ENCODE measurements at regions not wholly inside any gene's neighbourhood (a gene's known extent, or its start where the extent isn't known, plus 50 kb on each side); places are given as distances from the start of the nearest gene placed in this dataset.

DNA sequence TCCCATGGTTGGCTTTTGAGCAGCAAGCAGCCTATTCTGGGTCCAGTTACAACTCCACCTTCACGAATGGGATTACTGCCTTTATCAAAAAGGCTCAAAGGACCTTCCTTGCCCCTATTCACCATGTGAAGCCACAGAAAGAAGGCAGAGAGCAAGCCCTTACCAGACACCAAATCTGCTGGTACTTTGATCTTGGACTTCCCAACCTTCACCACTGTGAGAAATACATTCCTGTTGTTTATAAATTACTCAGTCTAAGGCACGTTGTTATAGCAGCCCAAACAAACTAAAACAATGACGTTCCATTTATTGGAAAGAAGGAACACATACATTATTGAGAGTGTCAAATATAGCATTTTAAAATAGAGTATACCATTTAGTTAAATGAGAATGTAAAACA lies 1557.9 kb downstream of the PLA2G4A start:
- H3K4me3 ChIP-seq (ENCODE audit: low read depth, low read length) = no peak overlapping the region
- no peak for DNase-seq (ENCODE audit: low read depth)
- TF ChIP-seq, protein P1, sequence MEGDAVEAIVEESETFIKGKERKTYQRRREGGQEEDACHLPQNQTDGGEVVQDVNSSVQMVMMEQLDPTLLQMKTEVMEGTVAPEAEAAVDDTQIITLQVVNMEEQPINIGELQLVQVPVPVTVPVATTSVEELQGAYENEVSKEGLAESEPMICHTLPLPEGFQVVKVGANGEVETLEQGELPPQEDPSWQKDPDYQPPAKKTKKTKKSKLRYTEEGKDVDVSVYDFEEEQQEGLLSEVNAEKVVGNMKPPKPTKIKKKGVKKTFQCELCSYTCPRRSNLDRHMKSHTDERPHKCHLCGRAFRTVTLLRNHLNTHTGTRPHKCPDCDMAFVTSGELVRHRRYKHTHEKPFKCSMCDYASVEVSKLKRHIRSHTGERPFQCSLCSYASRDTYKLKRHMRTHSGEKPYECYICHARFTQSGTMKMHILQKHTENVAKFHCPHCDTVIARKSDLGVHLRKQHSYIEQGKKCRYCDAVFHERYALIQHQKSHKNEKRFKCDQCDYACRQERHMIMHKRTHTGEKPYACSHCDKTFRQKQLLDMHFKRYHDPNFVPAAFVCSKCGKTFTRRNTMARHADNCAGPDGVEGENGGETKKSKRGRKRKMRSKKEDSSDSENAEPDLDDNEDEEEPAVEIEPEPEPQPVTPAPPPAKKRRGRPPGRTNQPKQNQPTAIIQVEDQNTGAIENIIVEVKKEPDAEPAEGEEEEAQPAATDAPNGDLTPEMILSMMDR (conservative IDR thresholded peaks at IDR 0.05; ENCODE audit: low read depth, low read length) = no peak

GRCh38 chr1:188394677-188395076 lies 1565.9 kb downstream of the PLA2G4A start:
- H3K4me3 ChIP-seq (ENCODE audit: low read depth, low read length) = no peak overlapping the region
- DNase-seq (ENCODE audit: low read depth) = no peak
- TF ChIP-seq, protein P1 (conservative IDR thresholded peaks at IDR 0.05; ENCODE audit: low read depth, low read length) = no peak

GRCh38 chr1:188397521-188397920 lies 1568.8 kb downstream of the PLA2G4A start:
- no peak overlapping the region for H3K4me3 ChIP-seq (ENCODE audit: low read depth, low read length)
- no peak for DNase-seq (ENCODE audit: low read depth)
- TF ChIP-seq, protein P1 (conservative IDR thresholded peaks at IDR 0.05; ENCODE audit: low read depth, low read length) = no peak

GRCh38 chr1:188402986-188403385 lies 1574.2 kb downstream of the PLA2G4A start:
- TF ChIP-seq, protein P1 (conservative IDR thresholded peaks at IDR 0.05; ENCODE audit: low read depth, low read length) = no peak
- DNase-seq (ENCODE audit: low read depth) = no peak

DNA sequence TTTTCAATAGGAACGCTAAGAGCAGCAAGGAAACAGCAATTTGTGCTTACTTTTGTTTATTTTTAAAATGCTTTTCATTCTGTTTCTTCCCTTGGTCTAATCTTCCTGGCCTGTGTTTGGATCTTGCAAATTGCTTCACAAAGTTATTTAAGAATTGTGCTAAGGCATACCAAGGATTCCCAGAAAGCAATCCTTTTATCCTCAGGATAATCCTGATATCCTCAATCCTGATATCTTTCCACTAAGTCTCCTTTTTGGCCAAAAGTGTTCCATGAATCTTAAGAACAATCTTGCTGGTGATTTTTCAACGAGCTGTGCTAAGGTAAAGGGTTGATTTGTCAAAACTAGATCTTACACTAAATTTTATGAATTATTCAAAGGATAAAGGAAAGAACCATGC lies 1577.9 kb downstream of the PLA2G4A start:
- no peak for DNase-seq (ENCODE audit: low read depth)
- TF ChIP-seq, protein P1 (conservative IDR thresholded peaks at IDR 0.05; ENCODE audit: low read depth, low read length) = no peak
- no peak overlapping the region for H3K4me3 ChIP-seq (ENCODE audit: low read depth, low read length)

More at GRCh38 chr1:188402986-188403385, 1574.2 kb downstream of the PLA2G4A start:
- H3K4me3 ChIP-seq (ENCODE audit: low read depth, low read length) = no peak overlapping the region

DNA sequence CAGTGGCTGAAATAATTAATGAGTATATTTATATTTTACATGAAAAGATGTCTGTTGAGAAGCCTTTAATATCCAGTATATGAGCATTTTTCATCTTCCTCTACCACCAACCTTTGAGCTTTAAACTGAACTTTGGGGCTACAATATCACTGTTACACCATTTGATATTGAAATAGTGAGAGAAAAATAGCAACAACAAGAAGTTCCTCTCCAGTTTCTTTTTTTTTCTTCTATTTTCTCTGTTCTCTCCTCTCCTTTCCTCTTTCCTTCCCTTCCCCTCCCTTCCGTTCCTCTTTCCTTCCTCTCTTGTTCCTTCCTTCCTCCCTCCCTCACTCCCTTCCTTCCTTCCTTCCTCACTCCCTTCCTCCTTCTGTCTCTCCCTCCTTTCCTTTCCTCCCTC lies 1591.4 kb downstream of the PLA2G4A start:
- TF ChIP-seq, protein P1 (conservative IDR thresholded peaks at IDR 0.05; ENCODE audit: low read depth, low read length) = no peak
- no peak overlapping the region for H3K4me3 ChIP-seq (ENCODE audit: low read depth, low read length)
- DNase-seq (ENCODE audit: low read depth) = no peak

- TF ChIP-seq, protein P1 (conservative IDR thresholded peaks at IDR 0.05; ENCODE audit: low read depth, low read length) = no peak
- H3K4me3 ChIP-seq (ENCODE audit: low read depth, low read length) = no peak overlapping the region
- DNase-seq (ENCODE audit: low read depth) = no peak
Measured at GRCh38 chr1:188423073-188423472, 1594.3 kb downstream of the PLA2G4A start.

All from choroid plexus epithelial cell (primary cell).